Activated T-cell treated with anti-CD3 and anti-CD28 coated beads for 48 hours (primary cell): ENCODE measurements at regions not wholly inside any gene's neighbourhood (a gene's known extent, or its start where the extent isn't known, plus 50 kb on each side); places are given as distances from the start of the nearest gene placed in this dataset.

ENCODE experiments used
- DNase-seq: peaks from one replicate; pipeline ENCODE4 v3.0.0-alpha.2; 2020; ENCODE audit warnings: low read depth

DNA sequence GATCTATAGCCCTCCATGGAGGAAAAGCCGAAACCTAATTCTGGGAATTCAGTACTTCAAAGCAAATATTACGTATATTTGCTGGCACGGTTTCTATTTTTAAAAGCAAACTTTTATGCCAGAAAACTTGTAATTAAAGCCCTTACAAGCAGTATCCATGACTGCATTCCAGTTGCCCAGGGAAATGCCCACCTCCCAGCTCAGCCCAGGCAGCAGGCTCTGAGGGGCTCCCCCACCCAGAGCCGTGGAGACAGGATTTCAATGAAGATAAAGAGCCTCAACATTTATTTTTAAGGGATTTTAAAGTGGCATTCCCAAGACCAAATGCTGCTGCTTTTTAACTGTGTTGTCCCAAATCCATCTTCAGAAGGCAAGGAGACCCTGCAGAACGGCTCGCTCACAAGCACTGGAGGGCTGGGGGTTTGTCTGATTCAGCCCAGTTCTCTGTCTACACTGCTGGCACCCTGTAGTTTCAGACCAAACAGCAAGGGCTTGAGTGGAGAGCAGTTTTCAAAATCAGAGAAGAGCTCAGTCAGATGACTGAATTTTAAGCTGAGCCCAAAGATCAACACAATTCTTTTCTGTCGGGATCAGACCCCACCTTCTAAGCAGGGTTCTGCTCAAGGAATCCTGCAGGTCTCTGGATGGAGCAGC, 105.1 kb downstream of the KCNF1 start:
- DNase-seq: no peak

DNA sequence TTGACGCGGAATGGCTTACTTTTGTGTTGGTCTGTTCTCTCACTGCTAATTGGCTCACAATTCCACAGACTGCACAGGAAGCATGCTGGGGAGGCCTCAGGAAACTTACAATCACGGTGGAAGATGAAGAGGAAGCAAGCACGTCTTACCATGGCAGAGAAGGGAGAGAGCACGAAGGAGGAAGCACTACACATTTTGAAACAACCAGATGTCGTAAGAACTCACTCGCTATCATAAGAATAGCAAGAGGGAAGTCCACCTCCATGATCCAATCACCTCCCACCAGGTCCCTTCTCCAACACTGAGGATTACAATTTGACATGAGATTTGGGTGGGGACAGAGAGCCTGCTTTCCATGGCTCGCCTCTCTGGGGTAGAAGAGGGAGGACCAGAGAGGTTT, 106.2 kb downstream of the KCNF1 start:
- DNase-seq: no peak

- DNase-seq: no peak
Measured at GRCh38 chr2:11018651-11019185, 107.0 kb downstream of the KCNF1 start.

GRCh38 chr2:11019614-11020013, 107.9 kb downstream of the KCNF1 start:
- no peak for DNase-seq

- no peak for DNase-seq
Measured at GRCh38 chr2:11022064-11022463, 110.3 kb downstream of the KCNF1 start.

DNA sequence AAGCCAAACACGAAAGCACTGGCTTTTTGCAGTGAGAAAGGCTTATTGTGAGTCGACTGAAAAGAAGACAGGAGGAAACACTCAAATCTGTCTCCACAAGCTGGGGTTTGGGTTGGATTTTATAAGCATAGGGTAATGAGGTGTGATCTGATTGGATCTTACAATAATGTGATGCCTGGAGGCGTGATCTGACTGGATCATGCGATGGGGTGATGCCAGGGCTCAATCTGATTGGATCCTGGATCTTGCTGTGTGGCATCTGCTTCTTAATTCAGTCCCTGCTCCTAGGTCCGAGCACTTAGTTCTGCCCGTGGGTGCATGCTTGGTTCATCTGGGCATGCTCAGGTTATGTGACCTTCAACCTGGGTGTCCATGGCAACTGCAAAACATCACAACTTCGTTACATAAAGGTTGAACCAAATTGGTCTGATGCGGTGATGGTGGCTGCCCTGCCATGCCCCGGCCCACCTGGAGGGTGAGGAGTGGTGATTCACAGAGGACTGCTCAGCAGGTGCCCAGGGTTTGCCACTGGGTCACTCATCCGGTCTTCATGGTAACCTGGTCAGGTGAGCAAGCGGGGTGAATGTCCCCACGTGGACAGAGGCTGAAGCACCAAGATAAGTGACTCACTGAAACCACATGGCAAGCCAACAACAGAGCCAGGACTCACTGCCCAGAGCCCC, 111.0 kb downstream of the KCNF1 start:
- DNase-seq: no peak

GRCh38 chr2:11023326-11024258, 111.9 kb downstream of the KCNF1 start:
- no peak for DNase-seq

DNA sequence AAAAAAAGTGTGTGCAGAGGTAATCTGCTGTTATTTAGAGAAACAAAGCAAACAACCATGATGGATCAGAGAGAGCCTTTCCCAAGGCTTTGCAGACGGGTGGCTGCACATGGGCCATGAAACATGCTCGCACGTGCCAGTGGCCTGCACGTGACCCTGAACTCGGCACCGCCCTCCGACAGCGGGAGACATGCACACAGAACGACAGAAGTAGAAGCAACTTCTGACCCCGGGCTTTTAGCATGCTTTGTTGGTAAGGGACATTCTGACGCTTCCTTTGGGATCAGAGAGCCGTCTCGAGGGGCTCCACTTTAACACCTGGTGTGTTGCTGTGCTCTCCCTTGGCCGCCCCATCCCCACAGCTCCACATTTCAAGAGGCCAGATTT, 112.5 kb downstream of the KCNF1 start:
- no peak for DNase-seq

DNA sequence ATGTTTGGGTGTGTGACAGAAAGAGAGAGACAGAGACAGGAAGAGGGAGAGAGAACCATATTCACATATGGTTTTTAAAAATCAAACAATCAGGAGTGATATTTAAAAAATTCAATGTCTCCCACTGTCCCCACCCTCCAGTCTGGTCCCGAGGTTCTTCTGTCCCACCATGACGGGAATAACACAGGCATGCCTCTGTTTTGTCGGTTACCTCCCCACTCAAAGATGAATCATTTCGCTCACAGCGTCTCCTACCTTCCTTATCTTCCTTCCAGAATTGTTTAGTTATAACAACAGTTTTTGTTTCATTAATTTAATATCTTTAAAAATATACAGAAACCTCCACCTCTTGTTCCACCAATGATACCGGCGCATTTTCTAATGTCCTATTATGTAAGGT, 113.0 kb downstream of the KCNF1 start:
- no peak for DNase-seq

- no peak for DNase-seq
Measured at GRCh38 chr2:11026286-11026921, 114.7 kb downstream of the KCNF1 start.

DNA sequence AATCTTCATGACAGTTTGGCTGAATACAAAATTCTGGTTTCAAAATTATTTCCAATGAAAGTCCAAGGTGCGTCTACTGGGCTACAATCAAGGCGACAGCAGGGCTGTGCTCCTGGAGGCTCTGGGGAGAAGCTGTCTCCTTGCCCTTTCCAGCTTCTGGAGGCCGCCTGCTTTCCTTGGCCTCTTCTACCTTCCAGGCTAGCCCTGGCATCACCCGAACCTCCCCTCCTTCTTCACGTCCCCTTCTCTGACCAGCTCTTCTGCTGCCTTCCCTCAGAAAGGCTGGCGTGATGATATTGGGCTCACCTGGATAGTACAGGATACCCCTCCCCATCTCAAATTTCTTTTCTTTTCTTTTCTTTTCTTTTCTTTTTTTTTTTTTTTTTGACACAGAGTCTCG, 115.5 kb downstream of the KCNF1 start:
- DNase-seq: no peak

- DNase-seq: no peak
Measured at GRCh38 chr2:11028407-11028916, 116.7 kb downstream of the KCNF1 start.

DNA sequence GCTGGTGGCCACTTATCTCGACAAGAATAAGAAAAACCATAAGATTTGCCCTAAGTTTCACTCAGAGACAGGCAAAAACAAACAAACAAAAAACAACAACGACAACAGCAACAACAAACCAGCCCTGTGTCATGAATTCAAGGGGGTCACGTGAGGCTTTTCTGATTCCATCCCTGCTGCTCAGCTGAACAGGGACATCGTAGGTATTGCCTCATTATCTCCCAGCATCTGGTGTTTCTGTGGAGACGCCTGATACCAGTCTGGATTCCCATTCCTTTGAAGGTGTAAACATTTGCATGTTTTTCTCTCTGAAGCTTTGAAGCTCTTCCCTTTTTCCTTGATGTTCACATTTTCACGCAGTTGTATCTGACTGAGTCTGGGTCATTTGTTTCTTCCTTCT, 117.4 kb downstream of the KCNF1 start:
- no peak for DNase-seq

DNA sequence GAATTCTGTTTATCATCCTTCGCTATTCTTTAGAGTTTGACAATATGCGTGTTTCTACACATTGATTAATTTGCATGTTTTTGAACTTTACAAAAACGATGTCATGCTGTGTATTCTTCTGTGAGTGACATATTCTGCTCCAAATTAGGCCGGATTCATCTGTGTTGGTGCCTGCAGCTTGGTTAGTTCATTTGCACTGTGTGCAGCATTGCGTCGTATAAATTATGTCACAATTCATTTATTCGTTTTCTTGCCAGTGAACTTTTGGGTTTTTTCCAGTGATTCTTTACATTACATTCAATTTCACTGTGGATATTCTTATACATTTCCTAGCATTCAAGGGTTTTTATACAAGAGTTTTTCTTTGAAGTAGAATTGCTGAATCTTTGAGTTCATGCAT, 118.3 kb downstream of the KCNF1 start:
- no peak for DNase-seq

GRCh38 chr2:11030909-11031308, 119.2 kb downstream of the KCNF1 start:
- no peak for DNase-seq

DNA sequence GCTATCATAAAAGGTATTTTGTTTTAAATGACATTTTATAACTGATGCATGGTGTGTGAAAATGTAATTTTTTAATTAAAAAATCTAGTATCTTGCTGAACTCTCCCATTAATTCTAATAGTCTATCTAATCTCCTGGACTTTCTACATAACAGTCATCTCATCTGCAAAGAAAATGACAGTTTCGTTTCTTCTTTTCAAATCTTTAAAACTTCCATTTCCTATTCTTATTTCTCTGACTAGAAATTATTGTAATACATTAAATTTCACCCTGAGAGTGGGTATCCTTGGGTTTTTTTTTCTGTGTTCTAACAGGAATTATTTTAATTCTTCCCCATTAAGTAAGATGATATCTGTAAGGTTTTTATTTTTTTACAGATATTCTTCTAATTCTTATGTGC, 120.1 kb downstream of the KCNF1 start:
- DNase-seq: no peak

DNA sequence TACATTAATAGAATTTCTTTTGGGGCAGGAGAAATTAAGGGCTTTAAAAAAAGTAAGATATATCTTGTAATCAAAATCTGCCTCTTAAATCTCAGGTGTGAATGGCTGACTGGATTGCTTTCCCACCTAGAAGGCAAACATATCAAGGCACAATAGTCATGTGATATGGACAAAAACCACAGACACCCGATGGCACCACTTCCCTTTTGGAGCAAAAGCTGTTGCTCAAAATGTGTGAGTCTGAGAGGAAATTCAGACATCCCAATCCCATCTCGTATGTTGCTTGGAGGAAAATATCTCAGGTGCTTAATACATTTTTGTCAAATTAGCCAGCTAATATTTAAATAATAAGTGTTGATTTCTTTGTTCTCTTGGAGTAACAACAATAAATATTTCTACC, 120.7 kb downstream of the KCNF1 start:
- no peak for DNase-seq

DNA sequence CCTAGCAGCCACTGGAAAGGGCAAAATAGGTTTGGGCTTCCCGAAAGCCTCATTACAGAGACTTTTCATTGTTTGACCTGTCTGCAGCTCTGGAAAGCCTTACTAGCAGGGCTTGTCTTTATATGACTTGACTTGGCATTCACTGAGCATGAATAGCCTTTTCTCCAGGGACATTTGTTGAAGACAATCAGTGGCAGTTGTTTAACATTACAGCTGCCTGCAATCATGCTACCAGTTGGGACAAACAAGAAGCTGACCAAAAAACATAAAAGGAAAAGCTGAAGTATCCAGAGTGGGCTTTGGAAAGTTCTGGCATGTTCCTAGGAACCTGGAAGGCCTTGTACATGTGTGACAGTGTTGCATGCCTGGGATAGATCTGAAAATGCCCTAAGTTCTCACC, 121.4 kb downstream of the KCNF1 start:
- no peak for DNase-seq

GRCh38 chr2:11038641-11039040, 116.6 kb upstream of the SLC66A3 start:
- DNase-seq: no peak

- DNase-seq: no peak
Measured at GRCh38 chr2:11040992-11041391, 114.3 kb upstream of the SLC66A3 start.

GRCh38 chr2:11042841-11043240, 112.4 kb upstream of the SLC66A3 start:
- DNase-seq: no peak

DNA sequence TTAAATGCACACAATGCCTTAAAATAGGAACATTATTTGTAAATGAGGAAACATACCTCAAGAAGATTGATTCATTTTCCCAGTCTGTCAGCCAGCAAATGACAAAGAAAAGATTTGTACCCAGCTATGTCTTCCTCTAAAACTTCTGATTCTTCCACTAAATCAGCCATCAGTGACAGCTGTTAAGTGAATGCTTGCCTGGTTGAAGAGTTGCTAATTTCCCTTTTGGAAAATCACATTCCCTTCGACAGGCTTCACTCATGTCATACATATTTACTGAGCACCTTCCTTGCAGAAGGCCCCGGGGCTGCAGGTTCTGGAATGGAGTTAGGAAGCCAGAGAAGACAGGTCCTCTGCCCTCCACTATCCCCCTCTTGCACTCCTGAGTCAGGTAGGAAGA, 112.0 kb upstream of the SLC66A3 start:
- no peak for DNase-seq
